Erythroblast (primary cell): ENCODE measurements at regions not wholly inside any gene's neighbourhood (a gene's known extent, or its start where the extent isn't known, plus 50 kb on each side); places are given as distances from the start of the nearest gene placed in this dataset.

ENCODE experiments used
- GATA1 ChIP-seq: IDR thresholded peaks from 2 replicates; pipeline ENCODE4 v1.6.1; 2011; ENCODE audit warnings: low read depth, mild to moderate bottlenecking, control low read depth, low read length, moderate library complexity
- POLR2A ChIP-seq: IDR thresholded peaks from 2 replicates; pipeline ENCODE4 v1.6.1; 2011; ENCODE audit warnings: mild to moderate bottlenecking, low read length

GRCh38 chr2:52135235-52135634 is 1103.3 kb upstream of the NRXN1 start:
- TF ChIP-seq POLR2A (no peak), GATA1 (no peak)
